Esophagus squamous epithelium (tissue), 5 donors: ENCODE measurements at regions not wholly inside any gene's neighbourhood (a gene's known extent, or its start where the extent isn't known, plus 50 kb on each side); places are given as distances from the start of the nearest gene placed in this dataset.
"Not testable (repeated sequence)": the region's sequence is repeated elsewhere in the genome, so short reads cannot be mapped to it uniquely, and the experiment has no call there.

ENCODE experiments used
- DNase-seq: peaks from one replicate; lab custom pipeline; 2025; lab: John Stamatoyannopoulos, UW
- H3K27ac ChIP-seq, 4 donors: fragments of 200-600 bp; sonication (generic); one replicate each; pipeline ENCODE4 v1.5.1; 2016 to 2019; ENCODE audit warnings: mild to moderate bottlenecking in 1 of 4
- H3K27me3 ChIP-seq, 4 donors: fragments of 200-600 bp; sonication (generic); 1 replicate in 3 of 4; 2 replicates in 1 of 4; pipeline versions ENCODE4 v1.5.1 to v1.6.0; 2017 to 2021; ENCODE audit warnings: antibody characterized with exemption in 1 of 4
- H3K36me3 ChIP-seq, 3 donors: fragments of 200-600 bp; sonication (generic); one replicate each; pipeline ENCODE4 v1.5.1; 2016 to 2019
- H3K4me1 ChIP-seq, 3 donors: fragments of 200-600 bp; sonication (generic); one replicate each; pipeline ENCODE4 v1.5.1; 2017 to 2019
- H3K4me3 ChIP-seq, 4 donors: fragments of 200-600 bp; sonication (generic); 1 replicate in 3 of 4; 2 replicates in 1 of 4; pipeline ENCODE4 v1.5.1; 2016 to 2019; ENCODE audit warnings: mild to moderate bottlenecking in 2 of 4, moderate library complexity in 1 of 4
- H3K9me3 ChIP-seq, 3 donors: fragments of 200-600 bp; sonication (generic); one replicate each; pipeline ENCODE4 v1.5.1; 2016 to 2019
- POLR2A ChIP-seq, 4 donors: fragments of 450-650 bp; IDR thresholded peaks; one replicate each; pipeline ENCODE4 v1.6.1; 2017; ENCODE audit warnings: antibody characterized with exemption in 4 of 4, mild to moderate bottlenecking in 4 of 4, moderate library complexity in 3 of 4
- WGBS, 2 donors: methylation state at CpG; one replicate each; pipeline ENCODE4 v1.1.5; 2018; 5-methylcytosine and 5-hydroxymethylcytosine counted together
- intact Hi-C: fragments of 100-400 bp; cut with DNase I; formaldehyde crosslinking; loops from one replicate; pipeline ENCODE4 v1.15.0; 2022
- TF ChIP-seq, protein P1 (sequence below), 6 experiments: fragments of 450-650 bp in 4 of 6; fragments of 200-600 bp in 2 of 6; sonication (generic) in 2 of 6; IDR thresholded peaks; one replicate each; pipeline ENCODE4 v1.5.1; 2016 to 2019; ENCODE audit warnings: antibody characterized with exemption in 6 of 6, mild to moderate bottlenecking in 4 of 6, moderate library complexity in 4 of 6
- donor health status: DM: yes; HTN: yes; CAD: no.

DNA sequence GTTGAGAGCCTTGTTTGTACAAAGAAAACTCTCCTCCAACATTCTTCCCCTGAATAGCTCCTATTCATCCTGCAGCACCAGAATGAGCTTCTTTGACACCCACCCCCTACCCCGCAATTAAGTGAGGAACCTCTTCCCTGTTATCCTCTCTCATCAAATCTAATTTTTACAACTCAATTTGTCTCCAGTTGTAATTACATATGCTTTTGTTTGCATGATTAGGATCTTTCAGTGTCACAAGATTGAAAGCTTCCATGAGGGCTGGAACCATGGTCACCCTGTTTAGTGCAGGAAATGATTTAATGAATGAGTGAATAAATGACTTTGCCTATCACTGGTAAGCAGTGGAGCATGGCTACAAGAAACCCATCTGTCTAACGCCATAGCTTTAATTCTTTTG is 334.6 kb upstream of the KLHL29 start:
- WGBS, 2 donors = 79 to 83% methylated on average over 2 of the region's 2 CpGs
- no peaks in the 10 kb centered on the region for H3K27me3 ChIP-seq
- no peak for DNase-seq

DNA sequence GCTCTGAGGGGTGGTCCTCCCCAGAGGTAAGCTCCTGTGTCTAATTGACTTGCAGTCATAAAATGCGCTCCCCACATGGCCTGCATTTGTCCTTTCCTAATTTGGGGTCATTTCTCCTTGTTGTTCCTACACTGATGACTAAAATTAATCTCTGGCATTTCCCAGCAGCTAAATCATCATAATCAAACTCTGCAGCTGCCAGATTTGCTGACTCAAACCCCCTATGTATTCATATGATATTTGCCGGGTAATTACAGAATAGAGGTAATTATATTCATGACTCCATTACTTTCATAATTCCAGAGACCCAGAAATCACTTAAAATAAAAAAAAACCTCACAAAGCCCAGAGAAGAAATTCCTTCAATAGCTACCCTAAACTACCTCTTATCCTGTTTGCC is 331.4 kb upstream of the KLHL29 start:
- intact Hi-C loops = no loop called here
- no peak overlapping the region for H3K4me3 ChIP-seq
- no peak for DNase-seq
- no peak for TF ChIP-seq POLR2A (IDR thresholded peaks at IDR 0.05)
- TF ChIP-seq, protein P1, sequence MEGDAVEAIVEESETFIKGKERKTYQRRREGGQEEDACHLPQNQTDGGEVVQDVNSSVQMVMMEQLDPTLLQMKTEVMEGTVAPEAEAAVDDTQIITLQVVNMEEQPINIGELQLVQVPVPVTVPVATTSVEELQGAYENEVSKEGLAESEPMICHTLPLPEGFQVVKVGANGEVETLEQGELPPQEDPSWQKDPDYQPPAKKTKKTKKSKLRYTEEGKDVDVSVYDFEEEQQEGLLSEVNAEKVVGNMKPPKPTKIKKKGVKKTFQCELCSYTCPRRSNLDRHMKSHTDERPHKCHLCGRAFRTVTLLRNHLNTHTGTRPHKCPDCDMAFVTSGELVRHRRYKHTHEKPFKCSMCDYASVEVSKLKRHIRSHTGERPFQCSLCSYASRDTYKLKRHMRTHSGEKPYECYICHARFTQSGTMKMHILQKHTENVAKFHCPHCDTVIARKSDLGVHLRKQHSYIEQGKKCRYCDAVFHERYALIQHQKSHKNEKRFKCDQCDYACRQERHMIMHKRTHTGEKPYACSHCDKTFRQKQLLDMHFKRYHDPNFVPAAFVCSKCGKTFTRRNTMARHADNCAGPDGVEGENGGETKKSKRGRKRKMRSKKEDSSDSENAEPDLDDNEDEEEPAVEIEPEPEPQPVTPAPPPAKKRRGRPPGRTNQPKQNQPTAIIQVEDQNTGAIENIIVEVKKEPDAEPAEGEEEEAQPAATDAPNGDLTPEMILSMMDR (IDR thresholded peaks at IDR 0.05) = no peak
- H3K27me3 ChIP-seq = no peaks in the 10 kb centered on the region
- 61 to 62% methylated on average over 2 of the region's 2 CpGs for WGBS, 2 donors
- no peaks in the 10 kb centered on the region for H3K36me3 ChIP-seq
- H3K27ac ChIP-seq = no peak overlapping the region
- no peaks in the 10 kb centered on the region for H3K9me3 ChIP-seq
- no peaks in the 10 kb centered on the region for H3K4me1 ChIP-seq

More for the DNA sequence above, 334.6 kb upstream of the KLHL29 start:
- no peaks in the 10 kb centered on the region for H3K36me3 ChIP-seq
- intact Hi-C loops = no loop called here
- no peak overlapping the region for H3K27ac ChIP-seq
- no peaks in the 10 kb centered on the region for H3K9me3 ChIP-seq
- TF ChIP-seq POLR2A (IDR thresholded peaks at IDR 0.05) = no peak
- TF ChIP-seq, protein P1 (IDR thresholded peaks at IDR 0.05) = no peak
- H3K4me3 ChIP-seq = no peak overlapping the region
- H3K4me1 ChIP-seq = no peaks in the 10 kb centered on the region

DNA sequence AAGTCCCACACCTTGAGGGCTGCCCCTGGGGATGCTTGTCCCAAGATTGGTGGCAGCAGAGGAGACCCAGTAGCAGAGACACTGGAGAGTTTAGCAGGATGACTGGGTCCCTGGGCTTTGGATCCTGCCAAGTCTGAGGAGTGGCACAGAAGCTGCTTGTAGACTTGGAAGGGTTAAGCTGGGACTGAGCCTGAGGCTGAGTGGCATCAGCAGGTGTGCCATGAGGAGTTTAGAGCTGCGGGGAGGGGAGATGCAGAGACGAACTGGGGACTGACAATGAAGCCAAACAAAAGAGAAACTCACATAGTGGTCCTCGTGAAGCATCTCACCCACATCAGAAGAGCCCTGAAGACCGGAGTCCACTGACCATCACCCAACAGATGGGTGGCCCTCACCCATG is 329.7 kb upstream of the KLHL29 start:
- Histone ChIP-seq H3K27ac (no peak overlapping the region), H3K4me3 (no peak overlapping the region), H3K36me3 (no peaks in the 10 kb centered on the region), H3K4me1 (no peaks in the 10 kb centered on the region), H3K27me3 (no peaks in the 10 kb centered on the region), H3K9me3 (no peaks in the 10 kb centered on the region)
- WGBS, 2 donors = 61 to 80% methylated on average over 4 of the region's 4 CpGs
- no peak for DNase-seq
- intact Hi-C loops = no loop called here
- TF ChIP-seq, protein P1 (IDR thresholded peaks at IDR 0.05) = no peak
- TF ChIP-seq POLR2A (IDR thresholded peaks at IDR 0.05) = no peak

DNA sequence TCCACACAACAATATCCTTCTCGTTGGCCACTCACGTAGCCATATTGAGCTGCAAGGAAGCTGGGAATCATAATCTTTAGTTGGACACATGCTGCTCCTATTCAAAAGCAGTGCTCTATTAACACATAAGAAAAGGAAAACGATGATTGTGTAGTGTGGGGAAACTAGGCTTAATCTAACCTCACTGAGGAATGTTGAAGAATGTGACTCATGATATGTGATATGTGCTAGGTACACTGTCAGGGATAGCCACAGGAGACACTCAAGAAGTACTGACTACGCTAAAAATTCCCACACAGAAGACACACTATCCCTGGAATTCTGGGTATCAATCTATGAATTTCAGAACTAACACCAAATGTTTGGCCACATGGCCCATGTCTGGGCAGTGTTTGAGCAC is 328.1 kb upstream of the KLHL29 start:
- H3K36me3 ChIP-seq, H3K4me3 ChIP-seq, intact Hi-C loops, H3K27ac ChIP-seq, DNase-seq, H3K4me1 ChIP-seq, H3K27me3 ChIP-seq, H3K9me3 ChIP-seq: not testable (repeated sequence)
- 70 to 79% methylated on average over 4 of the region's 4 CpGs for WGBS, 2 donors

DNA sequence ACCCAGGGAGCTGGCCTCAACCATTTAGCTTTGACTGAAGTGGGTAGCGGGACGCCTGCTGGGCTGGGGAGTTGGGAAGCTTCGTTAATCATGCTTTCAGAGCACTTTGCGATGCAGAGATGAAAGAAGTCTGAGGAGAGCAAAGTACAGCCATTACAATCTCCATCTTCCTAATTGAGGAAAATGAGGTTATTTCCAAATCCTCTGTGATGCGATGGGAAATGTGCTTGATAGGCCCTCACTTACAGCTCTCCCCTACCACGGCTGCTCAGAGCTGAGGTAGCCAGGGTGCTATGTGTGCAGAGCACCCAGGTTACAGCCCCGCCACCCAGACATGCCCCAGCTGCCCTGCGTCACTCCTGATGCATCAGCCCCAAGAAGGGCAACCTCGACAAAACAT is 326.5 kb upstream of the KLHL29 start:
- H3K36me3 ChIP-seq = no peaks in the 10 kb centered on the region
- DNase-seq = no peak
- no peaks in the 10 kb centered on the region for H3K4me1 ChIP-seq
- H3K9me3 ChIP-seq = no peaks in the 10 kb centered on the region
- intact Hi-C loops = no loop called here
- H3K27ac ChIP-seq = no peak overlapping the region
- TF ChIP-seq, protein P1 (IDR thresholded peaks at IDR 0.05) = no peak
- no peak for TF ChIP-seq POLR2A (IDR thresholded peaks at IDR 0.05)
- 72 to 88% methylated on average over 4 of the region's 9 CpGs for WGBS, 2 donors
- H3K27me3 ChIP-seq = no peaks in the 10 kb centered on the region
- no peak overlapping the region for H3K4me3 ChIP-seq

DNA sequence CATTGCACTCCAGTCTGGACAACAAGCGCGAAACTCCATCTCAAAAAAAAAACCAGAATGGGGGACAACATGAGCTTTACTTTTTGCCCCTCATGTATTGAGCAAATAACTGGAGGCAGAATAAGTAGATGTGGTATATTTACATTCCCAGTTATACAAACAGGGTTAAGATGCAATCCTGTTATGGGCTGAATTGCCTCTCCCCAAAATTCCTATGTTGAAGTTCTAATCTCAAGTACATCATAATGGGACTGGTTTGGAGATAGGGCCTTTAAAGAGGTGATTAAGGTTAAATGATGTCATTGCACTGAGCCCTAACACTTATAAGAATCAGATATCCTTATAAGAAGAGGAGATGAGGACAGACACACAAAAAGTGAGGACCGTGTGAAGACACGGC is 319.8 kb upstream of the KLHL29 start:
- H3K36me3 ChIP-seq = no peaks in the 10 kb centered on the region

More for the DNA sequence above, 319.8 kb upstream of the KLHL29 start:
- no peaks in the 10 kb centered on the region for H3K4me1 ChIP-seq
- no peak for DNase-seq
- H3K27me3 ChIP-seq = no peaks in the 10 kb centered on the region
- no peak overlapping the region for H3K4me3 ChIP-seq
- WGBS, 2 donors = 93 to 98% methylated on average over 4 of the region's 4 CpGs
- intact Hi-C loops = no loop called here
- TF ChIP-seq, protein P1 (IDR thresholded peaks at IDR 0.05) = no peak
- no peak for TF ChIP-seq POLR2A (IDR thresholded peaks at IDR 0.05)
- no peaks in the 10 kb centered on the region for H3K9me3 ChIP-seq
- H3K27ac ChIP-seq = no peak overlapping the region
